22Rv1 (cell line): ENCODE measurements at regions not wholly inside any gene's neighbourhood (a gene's known extent, or its start where the extent isn't known, plus 50 kb on each side); places are given as distances from the start of the nearest gene placed in this dataset.

ENCODE experiments used
- CTCF ChIP-seq: fragments of 450-650 bp; IDR thresholded peaks from 2 replicates; pipeline ENCODE4 v1.5.1; 2017; ENCODE audit warnings: mild to moderate bottlenecking
- ZFX ChIP-seq: fragments of 450-650 bp; IDR thresholded peaks from 2 replicates; pipeline ENCODE4 v1.6.1; 2017; ENCODE audit warnings: antibody characterized with exemption, borderline replicate concordance

- TF ChIP-seq CTCF: no peak
- no peak for TF ChIP-seq ZFX
Observed at GRCh38 chr16:82470016-82470415, 156.8 kb upstream of the CDH13 start.
